Cardiac fibroblast (primary cell): ENCODE measurements at regions not wholly inside any gene's neighbourhood (a gene's known extent, or its start where the extent isn't known, plus 50 kb on each side); places are given as distances from the start of the nearest gene placed in this dataset.

Experiments
- DNase-seq, 2 donors: peaks; one replicate each; pipeline versions ENCODE4 v3.0.0 to v3.0.0-alpha.2; 2010; ENCODE audit warnings: low read depth in 2 of 2
- H3K4me3 ChIP-seq, 2 donors: replicated peaks in 1 of 2; 1 replicate in 1 of 2; 2 replicates in 1 of 2; pipeline ENCODE4 v1.5.1; 2011; ENCODE audit warnings: low read depth in 2 of 2, low read length in 2 of 2, mild to moderate bottlenecking in 2 of 2, moderate library complexity in 1 of 2
- TF ChIP-seq, protein P1 (sequence below): IDR thresholded peaks from one replicate; pipeline ENCODE4 v1.5.1; 2011; ENCODE audit warnings: low read depth, mild to moderate bottlenecking, low read length, inconsistent platforms

DNA sequence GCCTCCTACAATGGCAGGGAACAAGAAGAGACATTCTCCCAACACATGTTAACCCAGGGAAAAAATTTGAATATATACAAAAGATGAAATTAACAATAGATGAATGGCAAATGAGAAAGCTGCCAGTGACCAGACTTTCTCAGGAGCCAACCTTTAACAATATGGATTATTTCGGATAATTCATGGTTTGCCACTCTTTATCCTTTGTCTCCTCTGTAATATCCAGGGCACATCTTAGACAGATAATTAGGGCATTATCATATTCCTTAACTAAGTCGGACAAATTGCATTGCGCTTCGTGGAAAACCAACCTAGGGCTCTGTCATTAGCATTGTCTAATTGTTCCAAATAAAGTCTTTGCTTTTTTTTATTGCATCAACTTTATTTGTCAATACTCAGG, 97.3 kb downstream of the CDCA7 start:
- no peak overlapping the region for H3K4me3 ChIP-seq
- DNase-seq: no peak
- TF ChIP-seq, protein P1, sequence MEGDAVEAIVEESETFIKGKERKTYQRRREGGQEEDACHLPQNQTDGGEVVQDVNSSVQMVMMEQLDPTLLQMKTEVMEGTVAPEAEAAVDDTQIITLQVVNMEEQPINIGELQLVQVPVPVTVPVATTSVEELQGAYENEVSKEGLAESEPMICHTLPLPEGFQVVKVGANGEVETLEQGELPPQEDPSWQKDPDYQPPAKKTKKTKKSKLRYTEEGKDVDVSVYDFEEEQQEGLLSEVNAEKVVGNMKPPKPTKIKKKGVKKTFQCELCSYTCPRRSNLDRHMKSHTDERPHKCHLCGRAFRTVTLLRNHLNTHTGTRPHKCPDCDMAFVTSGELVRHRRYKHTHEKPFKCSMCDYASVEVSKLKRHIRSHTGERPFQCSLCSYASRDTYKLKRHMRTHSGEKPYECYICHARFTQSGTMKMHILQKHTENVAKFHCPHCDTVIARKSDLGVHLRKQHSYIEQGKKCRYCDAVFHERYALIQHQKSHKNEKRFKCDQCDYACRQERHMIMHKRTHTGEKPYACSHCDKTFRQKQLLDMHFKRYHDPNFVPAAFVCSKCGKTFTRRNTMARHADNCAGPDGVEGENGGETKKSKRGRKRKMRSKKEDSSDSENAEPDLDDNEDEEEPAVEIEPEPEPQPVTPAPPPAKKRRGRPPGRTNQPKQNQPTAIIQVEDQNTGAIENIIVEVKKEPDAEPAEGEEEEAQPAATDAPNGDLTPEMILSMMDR: no peak

- no peak overlapping the region for H3K4me3 ChIP-seq
- DNase-seq: no peak
- TF ChIP-seq, protein P1: no peak
These were observed 97.7 kb downstream of the CDCA7 start for GRCh38 chr2:173452416-173452815.

GRCh38 chr2:173456960-173457359, 102.3 kb downstream of the CDCA7 start:
- TF ChIP-seq, protein P1: no peak
- no peak for DNase-seq
- no peak overlapping the region for H3K4me3 ChIP-seq

DNA sequence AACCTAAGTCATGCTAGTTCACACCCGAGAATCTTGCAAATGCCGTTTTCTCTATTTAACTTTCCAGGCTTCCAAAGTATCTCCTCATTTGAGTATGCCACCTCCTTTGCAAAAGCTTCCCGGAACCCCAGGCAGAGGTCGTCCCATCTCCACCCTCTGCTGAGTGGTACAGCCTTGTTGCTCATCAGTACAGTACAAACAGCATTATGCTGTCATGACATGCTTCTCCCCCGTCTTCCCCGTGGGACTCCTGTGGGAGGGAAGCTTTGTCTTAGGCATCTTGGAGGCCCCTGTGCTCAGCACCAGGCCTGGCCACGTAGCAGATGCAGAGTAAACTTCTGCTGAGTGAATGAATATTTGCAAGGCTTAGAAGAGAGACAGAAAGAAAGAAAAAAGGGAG, 102.7 kb downstream of the CDCA7 start:
- TF ChIP-seq, protein P1: no peak
- no peak for DNase-seq
- H3K4me3 ChIP-seq: no peak overlapping the region

DNA sequence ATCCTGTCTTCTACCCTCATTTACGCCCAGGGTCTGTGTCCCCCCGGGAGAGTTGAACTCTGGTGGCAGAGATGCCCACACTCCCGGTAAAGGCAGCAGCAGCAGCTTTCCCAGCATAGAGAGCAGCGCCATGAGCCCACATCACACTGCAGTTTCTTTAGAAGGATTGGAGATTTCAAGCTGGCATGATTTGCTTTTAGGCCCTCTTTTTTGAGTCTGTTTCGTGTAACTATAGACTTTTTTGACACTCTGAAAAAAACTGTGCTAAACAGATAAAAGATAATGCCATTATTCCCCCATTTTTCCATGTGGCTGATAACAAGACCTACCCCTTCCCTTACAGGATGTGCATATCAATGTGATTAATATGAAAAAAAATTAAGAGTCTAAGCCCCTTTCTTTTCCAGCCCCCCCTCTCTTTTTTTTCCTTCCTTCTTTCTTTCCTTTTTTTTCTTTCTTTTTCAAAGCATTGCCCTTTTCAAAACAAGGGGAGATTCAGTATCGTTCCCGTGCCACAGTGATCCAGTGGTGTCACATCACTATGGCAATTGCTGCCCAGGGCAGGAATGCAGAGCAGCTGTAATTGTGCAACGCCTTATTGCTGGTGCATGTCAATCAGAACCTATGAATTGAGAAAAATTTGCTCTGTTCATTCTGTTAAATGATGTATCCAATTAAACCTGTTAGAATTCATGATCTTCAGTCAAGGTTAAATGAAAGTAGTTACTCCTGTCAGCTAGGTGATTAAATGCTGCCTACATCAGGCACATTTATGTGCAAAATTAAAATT, 104.5 kb downstream of the CDCA7 start:
- DNase-seq: no peak
- no peak overlapping the region for H3K4me3 ChIP-seq
- TF ChIP-seq, protein P1: no peak

- DNase-seq: no peak
- TF ChIP-seq, protein P1: no peak
- H3K4me3 ChIP-seq: no peak overlapping the region
These were observed 108.5 kb downstream of the CDCA7 start for GRCh38 chr2:173462892-173463840.
